Mesodermal cell (in vitro differentiated cells): ENCODE measurements at regions not wholly inside any gene's neighbourhood (a gene's known extent, or its start where the extent isn't known, plus 50 kb on each side); places are given as distances from the start of the nearest gene placed in this dataset.
"Not testable (repeated sequence)": the region's sequence is repeated elsewhere in the genome, so short reads cannot be mapped to it uniquely, and the experiment has no call there.

Source experiments
- H3K27ac ChIP-seq: 2 replicates; pipeline ENCODE4 v1.7.0; 2013; ENCODE audit warnings: mild to moderate bottlenecking, low read depth, low read length, moderate library complexity; ENCODE audit not compliant: severe bottlenecking
- H3K36me3 ChIP-seq: 2 replicates; pipeline ENCODE4 v1.7.1; 2013; ENCODE audit warnings: mild to moderate bottlenecking, low read length, moderate library complexity; ENCODE audit not compliant: control insufficient read depth, insufficient read depth
- H3K4me1 ChIP-seq: one replicate; pipeline ENCODE4 v1.7.1; 2013; ENCODE audit warnings: mild to moderate bottlenecking, low read length; ENCODE audit not compliant: insufficient read depth, control insufficient read depth, poor library complexity, severe bottlenecking
- H3K4me3 ChIP-seq: 2 replicates; pipeline ENCODE4 v1.7.0; 2013; ENCODE audit warnings: low read length, control low read depth, mild to moderate bottlenecking; ENCODE audit not compliant: insufficient read depth, poor library complexity, severe bottlenecking; ENCODE audit errors: extremely low read depth
- H3K9me3 ChIP-seq: 2 replicates; pipeline ENCODE4 v1.7.1; 2013; ENCODE audit warnings: mild to moderate bottlenecking, low read length, moderate library complexity; ENCODE audit not compliant: control insufficient read depth
- WGBS, 2 experiments: methylation state at CpG; one replicate each; pipeline ENCODE4 v1.1.5; 2013; ENCODE audit warnings: missing lambda C conversion rate in 2 of 2; ENCODE audit not compliant: insufficient coverage in 2 of 2; 5-methylcytosine and 5-hydroxymethylcytosine counted together

- no peak overlapping the region for H3K4me3 ChIP-seq
- no CpG with 5 or more reads among the region's 1 CpG for WGBS, 2 experiments
- no peak overlapping the region for H3K27ac ChIP-seq
- H3K4me1 ChIP-seq = no peaks in the 10 kb centered on the region
- no peaks in the 10 kb centered on the region for H3K9me3 ChIP-seq
- H3K36me3 ChIP-seq = no peaks in the 10 kb centered on the region
Measured at GRCh38 chr6:141210901-141211300, 921.8 kb upstream of the GJE1 start.

- no CpG with 5 or more reads among the region's 4 CpGs for WGBS, 2 experiments
- no peaks in the 10 kb centered on the region for H3K36me3 ChIP-seq
- no peak overlapping the region for H3K4me3 ChIP-seq
- no peak overlapping the region for H3K27ac ChIP-seq
- H3K4me1 ChIP-seq = no peaks in the 10 kb centered on the region
- no peaks in the 10 kb centered on the region for H3K9me3 ChIP-seq
Measured at GRCh38 chr6:141209890-141210289, 922.8 kb upstream of the GJE1 start.

- Histone ChIP-seq H3K4me1 (no peaks in the 10 kb centered on the region), H3K4me3 (no peak overlapping the region), H3K27ac (no peak overlapping the region), H3K36me3 (no peaks in the 10 kb centered on the region), H3K9me3 (no peaks in the 10 kb centered on the region)
- WGBS, 2 experiments = no CpG with 5 or more reads among the region's 1 CpG
Measured at GRCh38 chr6:141208101-141208500, 924.6 kb upstream of the GJE1 start.

- Histone ChIP-seq H3K4me1 (peaks cover 3% of the 10 kb centered on the region), H3K36me3 (no peaks in the 10 kb centered on the region), H3K27ac (no peak overlapping the region), H3K4me3 (no peak overlapping the region), H3K9me3 (no peaks in the 10 kb centered on the region)
- 100% methylated on average over 1 of the region's 4 CpGs; no CpG with 5 or more reads in 1 of the 2 experiments for WGBS, 2 experiments
Measured at GRCh38 chr6:141203902-141204575, 928.7 kb upstream of the GJE1 start.

GRCh38 chr6:141202626-141203025 is 930.1 kb upstream of the GJE1 start:
- no CpG with 5 or more reads among the region's 4 CpGs for WGBS, 2 experiments
- H3K4me3 ChIP-seq = no peak overlapping the region
- H3K36me3 ChIP-seq = no peaks in the 10 kb centered on the region
- H3K27ac ChIP-seq = no peak overlapping the region
- no peaks in the 10 kb centered on the region for H3K9me3 ChIP-seq
- peaks cover 4% of the 10 kb centered on the region for H3K4me1 ChIP-seq

- Histone ChIP-seq H3K36me3 (no peaks in the 10 kb centered on the region), H3K4me3 (no peak overlapping the region), H3K9me3 (no peaks in the 10 kb centered on the region), H3K27ac (no peak overlapping the region), H3K4me1 (peaks cover 4% of the 10 kb centered on the region)
- 80% methylated on average over 1 of the region's 1 CpG; no CpG with 5 or more reads in 1 of the 2 experiments for WGBS, 2 experiments
Measured at GRCh38 chr6:141199074-141199473, 933.7 kb upstream of the GJE1 start.

GRCh38 chr6:141195251-141195832 is 937.4 kb upstream of the GJE1 start:
- Histone ChIP-seq H3K36me3 (no peaks in the 10 kb centered on the region), H3K9me3 (no peaks in the 10 kb centered on the region), H3K4me3 (no peak overlapping the region), H3K4me1 (peaks cover 4% of the 10 kb centered on the region), H3K27ac (no peak overlapping the region)
- whole genome bisulfite sequencing, 2 experiments = 79 to 84% methylated on average over 6 of the region's 6 CpGs

GRCh38 chr6:141183368-141183767 is 949.4 kb upstream of the GJE1 start:
- H3K4me3 ChIP-seq = no peak overlapping the region
- no peaks in the 10 kb centered on the region for H3K4me1 ChIP-seq
- H3K27ac ChIP-seq = no peak overlapping the region
- H3K9me3 ChIP-seq = peaks cover 4% of the 10 kb centered on the region
- H3K36me3 ChIP-seq = no peaks in the 10 kb centered on the region
- WGBS, 2 experiments = 61 to 72% methylated on average over 3 of the region's 9 CpGs

- 100% methylated on average over 1 of the region's 5 CpGs; no CpG with 5 or more reads in 1 of the 2 experiments for WGBS, 2 experiments
- not testable (repeated sequence) for H3K4me3 ChIP-seq, H3K36me3 ChIP-seq, H3K9me3 ChIP-seq, H3K4me1 ChIP-seq, H3K27ac ChIP-seq
Measured at GRCh38 chr6:141175458-141175857, 957.3 kb upstream of the GJE1 start.

- H3K4me1 ChIP-seq = no peaks in the 10 kb centered on the region
- 90 to 93% methylated on average over 11 to 13 of the region's 18 CpGs for WGBS, 2 experiments
- no peaks in the 10 kb centered on the region for H3K36me3 ChIP-seq
Measured at GRCh38 chr6:141174932-141175331, 957.8 kb upstream of the GJE1 start.

GRCh38 chr6:141173529-141173928 is 959.2 kb upstream of the GJE1 start:
- H3K4me1 ChIP-seq = no peaks in the 10 kb centered on the region
- H3K27ac ChIP-seq = no peak overlapping the region
- no peaks in the 10 kb centered on the region for H3K9me3 ChIP-seq
- no peak overlapping the region for H3K4me3 ChIP-seq
- no peaks in the 10 kb centered on the region for H3K36me3 ChIP-seq

More at GRCh38 chr6:141174932-141175331, 957.8 kb upstream of the GJE1 start:
- Histone ChIP-seq H3K27ac (no peak overlapping the region), H3K9me3 (no peaks in the 10 kb centered on the region), H3K4me3 (no peak overlapping the region)
